ENCODE measurements at regions not wholly inside any gene's neighbourhood (a gene's known extent, or its start where the extent isn't known, plus 50 kb on each side); places are given as distances from the start of the nearest gene placed in this dataset.

DNA sequence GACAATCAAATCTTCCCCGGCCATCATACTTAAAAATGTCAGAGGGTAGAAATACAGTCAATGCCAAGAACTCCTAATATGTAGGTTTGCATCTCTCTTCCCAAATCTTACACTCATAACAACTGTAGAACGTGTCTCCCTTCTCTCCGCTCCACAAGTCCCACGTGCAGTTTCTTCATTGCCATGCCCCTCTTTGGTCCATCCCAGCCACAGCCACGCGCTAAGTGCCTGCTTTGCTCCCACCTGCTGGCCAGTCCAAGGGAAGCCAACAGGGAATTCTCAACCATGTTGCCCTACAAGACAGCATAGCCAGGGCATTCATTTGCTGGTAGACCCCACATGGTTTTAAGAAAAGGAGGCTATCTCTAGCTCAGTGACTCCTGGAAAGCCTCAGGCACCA lies 420.6 kb upstream of the ISX start:
- TF ChIP-seq SETDB1 (CRISPR knock-in tag; IDR thresholded peaks at IDR 0.05; ENCODE audit: borderline replicate concordance) (no peak), YY1 (IDR thresholded peaks at IDR 0.05; ENCODE audit: insufficient read depth, insufficient replicate concordance, low read depth, low read length) (no peak), MIER2 (CRISPR knock-in tag; IDR thresholded peaks at IDR 0.05) (no peak), RFXANK (CRISPR knock-in tag; IDR thresholded peaks at IDR 0.05) (no peak)
- TF ChIP-seq, protein P1, sequence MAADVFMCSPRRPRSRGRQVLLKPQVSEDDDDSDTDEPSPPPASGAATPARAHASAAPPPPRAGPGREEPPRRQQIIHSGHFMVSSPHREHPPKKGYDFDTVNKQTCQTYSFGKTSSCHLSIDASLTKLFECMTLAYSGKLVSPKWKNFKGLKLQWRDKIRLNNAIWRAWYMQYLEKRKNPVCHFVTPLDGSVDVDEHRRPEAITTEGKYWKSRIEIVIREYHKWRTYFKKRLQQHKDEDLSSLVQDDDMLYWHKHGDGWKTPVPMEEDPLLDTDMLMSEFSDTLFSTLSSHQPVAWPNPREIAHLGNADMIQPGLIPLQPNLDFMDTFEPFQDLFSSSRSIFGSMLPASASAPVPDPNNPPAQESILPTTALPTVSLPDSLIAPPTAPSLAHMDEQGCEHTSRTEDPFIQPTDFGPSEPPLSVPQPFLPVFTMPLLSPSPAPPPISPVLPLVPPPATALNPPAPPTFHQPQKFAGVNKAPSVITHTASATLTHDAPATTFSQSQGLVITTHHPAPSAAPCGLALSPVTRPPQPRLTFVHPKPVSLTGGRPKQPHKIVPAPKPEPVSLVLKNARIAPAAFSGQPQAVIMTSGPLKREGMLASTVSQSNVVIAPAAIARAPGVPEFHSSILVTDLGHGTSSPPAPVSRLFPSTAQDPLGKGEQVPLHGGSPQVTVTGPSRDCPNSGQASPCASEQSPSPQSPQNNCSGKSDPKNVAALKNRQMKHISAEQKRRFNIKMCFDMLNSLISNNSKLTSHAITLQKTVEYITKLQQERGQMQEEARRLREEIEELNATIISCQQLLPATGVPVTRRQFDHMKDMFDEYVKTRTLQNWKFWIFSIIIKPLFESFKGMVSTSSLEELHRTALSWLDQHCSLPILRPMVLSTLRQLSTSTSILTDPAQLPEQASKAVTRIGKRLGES (CRISPR knock-in tag; IDR thresholded peaks at IDR 0.05; ENCODE audit: borderline replicate concordance) = no peak

Measured in HepG2 (cell line).